SKM-1 (cell line): ENCODE measurements at regions not wholly inside any gene's neighbourhood (a gene's known extent, or its start where the extent isn't known, plus 50 kb on each side); places are given as distances from the start of the nearest gene placed in this dataset.

Experiments used
- DNase-seq: peaks from one replicate; lab custom pipeline; 2025; ENCODE audit not compliant: unreplicated experiment; lab: John Stamatoyannopoulos, UW

GRCh38 chr2:7281231-7282201, 364.3 kb downstream of the RNF144A start:
- DNase-seq, result no peak

DNA sequence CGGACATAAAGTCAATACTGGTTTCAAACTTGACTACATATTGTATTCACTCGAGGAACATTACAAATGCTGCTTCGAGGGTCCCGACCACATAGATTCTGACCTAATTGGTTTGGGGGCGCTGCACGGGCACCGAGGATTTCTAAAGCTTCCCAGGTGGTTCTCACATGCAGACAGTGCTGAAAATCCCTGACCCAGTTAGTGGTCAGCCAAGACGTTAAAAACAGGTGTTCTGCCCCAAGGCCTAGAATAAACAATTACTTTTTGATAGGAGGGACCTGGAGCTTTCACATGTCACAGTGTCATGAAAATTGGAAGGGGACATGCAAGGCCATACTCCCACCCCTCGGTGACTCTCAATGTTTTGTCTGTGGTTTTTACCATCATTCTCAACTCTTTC, 368.9 kb downstream of the RNF144A start:
- no peak for DNase-seq

GRCh38 chr2:7288484-7288883, 371.3 kb downstream of the RNF144A start:
- no peak for DNase-seq

- no peak for DNase-seq
Measured at GRCh38 chr2:7289697-7290096, 372.5 kb downstream of the RNF144A start.

- DNase-seq, result no peak
Measured at GRCh38 chr2:7292154-7292691, 375.0 kb downstream of the RNF144A start.

DNA sequence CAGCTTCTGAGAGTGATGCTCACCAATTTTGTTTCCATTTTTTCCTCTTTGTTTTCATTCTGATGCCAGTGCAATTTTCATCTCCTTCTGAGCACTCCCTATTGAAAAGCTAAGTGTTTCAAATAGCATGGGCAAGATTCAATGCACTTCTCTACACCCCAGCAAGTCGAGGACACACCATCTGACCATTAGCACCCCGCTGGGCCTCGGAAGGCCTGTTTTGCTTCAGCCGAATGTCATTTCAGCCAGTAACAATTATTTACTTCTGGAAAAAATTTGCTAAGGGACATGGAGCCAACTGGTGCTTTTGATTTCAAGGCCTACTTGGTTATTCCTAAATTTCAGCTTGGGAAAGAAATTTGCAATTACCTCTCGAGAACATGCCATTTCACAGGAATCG, 392.4 kb downstream of the RNF144A start:
- no peak for DNase-seq

GRCh38 chr2:7324706-7325105, 407.5 kb downstream of the RNF144A start:
- DNase-seq, result no peak

DNA sequence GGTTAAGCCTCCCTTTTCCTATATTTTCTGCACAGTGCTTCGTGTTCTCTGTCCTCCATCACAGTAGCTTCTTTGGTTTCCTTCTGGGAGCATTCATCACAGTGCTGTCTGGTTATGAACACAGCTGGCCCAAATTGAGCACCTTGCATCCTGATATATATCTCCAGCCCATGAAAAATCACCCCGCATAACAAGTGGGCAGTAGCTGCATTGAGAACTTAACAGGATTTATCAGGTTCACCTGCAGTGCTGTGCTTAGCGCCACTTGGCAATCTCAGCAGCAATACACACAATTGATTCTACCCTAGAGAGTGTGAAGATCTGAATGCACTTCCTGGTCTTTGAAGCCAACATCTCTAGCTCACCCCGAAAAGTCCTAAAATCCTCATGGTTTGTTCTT, 408.0 kb downstream of the RNF144A start:
- no peak for DNase-seq

GRCh38 chr2:7329465-7329864, 412.3 kb downstream of the RNF144A start:
- DNase-seq, result no peak

GRCh38 chr2:7333189-7333765, 416.1 kb downstream of the RNF144A start:
- no peak for DNase-seq

GRCh38 chr2:7333960-7334493, 416.8 kb downstream of the RNF144A start:
- DNase-seq, result no peak

DNA sequence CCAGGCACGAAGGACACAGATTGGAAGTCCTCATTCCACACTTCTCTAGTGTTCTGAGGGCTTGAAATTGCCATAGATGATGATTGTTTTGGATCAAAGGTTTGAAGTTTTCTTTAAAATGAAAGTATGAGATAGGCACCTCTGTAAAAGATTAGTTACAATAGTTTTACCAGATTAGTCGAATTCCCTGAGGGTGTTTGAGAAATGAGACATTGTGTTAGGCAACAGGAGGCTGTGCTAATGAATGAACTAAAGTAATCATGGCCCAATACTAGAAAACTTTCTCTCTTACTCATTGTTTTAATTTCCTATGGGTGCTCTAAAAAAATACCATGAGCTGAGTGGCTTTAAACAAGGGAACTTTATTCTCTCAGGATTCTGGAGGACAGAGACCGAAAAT, 421.7 kb downstream of the RNF144A start:
- no peak for DNase-seq

- DNase-seq, result no peak
Measured at GRCh38 chr2:7346336-7346735, 429.1 kb downstream of the RNF144A start.

GRCh38 chr2:7348761-7349160, 431.5 kb downstream of the RNF144A start:
- DNase-seq, result no peak

DNA sequence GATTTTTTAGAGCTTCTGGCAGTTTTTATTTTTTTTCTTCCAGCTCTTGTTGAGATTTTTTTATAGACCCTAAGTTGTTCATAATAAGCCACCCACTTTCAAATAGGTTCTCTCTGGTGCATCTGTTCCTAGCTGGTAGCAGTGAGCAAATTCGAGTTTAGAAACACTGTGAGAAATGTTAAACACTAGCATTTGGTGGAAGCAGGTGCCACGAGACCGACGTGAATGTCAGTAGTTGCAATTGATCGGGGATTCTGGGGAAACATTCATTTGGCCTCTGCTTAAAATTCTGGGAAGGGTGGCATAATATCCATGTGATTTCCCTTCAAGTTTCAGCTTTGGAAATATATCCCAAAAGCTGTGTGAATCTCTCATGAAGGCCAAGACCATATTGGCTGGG, 435.0 kb downstream of the RNF144A start:
- no peak for DNase-seq

DNA sequence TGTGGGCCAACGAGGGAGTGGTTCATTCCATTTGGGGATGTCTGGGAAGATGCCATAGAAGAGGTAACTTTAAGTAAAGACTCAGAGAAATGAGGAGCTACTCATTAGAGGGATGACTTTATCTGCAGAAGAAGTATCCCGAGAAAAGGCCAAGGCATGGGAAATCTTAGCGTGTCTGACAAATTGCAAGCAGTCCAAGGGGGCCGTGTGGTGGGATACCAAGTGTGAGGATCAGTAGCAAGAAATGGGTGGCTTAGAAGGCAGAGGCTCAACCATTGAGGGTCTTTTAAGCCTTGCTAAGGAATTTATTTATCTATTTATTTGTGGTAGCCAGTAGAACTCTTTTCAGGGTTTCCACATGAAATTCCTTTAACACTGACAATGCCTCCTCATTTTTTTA, 436.4 kb downstream of the RNF144A start:
- DNase-seq, result no peak

DNA sequence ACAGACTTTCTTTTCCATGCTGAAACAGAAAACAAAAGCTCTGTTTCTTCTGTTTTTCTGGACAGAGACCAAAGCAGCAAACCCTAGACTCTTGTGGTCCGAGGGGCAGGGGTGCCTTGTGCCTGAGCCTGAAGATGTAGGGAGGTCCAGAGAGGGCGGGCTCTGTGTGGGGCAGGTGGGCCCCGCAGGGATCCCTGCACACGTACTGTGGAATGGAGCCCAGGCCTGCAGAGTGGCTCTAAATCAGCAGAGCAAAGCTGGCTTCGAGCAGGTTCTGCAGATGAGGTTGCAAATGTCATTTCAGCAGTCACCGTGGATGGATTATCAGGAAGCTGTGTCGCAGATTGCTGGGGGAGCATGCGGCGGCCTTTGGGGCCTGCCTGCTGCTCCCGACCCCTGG, 438.6 kb downstream of the RNF144A start:
- no peak for DNase-seq

GRCh38 chr2:7356909-7357584, 439.8 kb downstream of the RNF144A start:
- DNase-seq, result no peak

GRCh38 chr2:7357993-7358392, 440.8 kb downstream of the RNF144A start:
- no peak for DNase-seq

- no peak for DNase-seq
Measured at GRCh38 chr2:7358865-7359447, 441.7 kb downstream of the RNF144A start.

- DNase-seq, result no peak
Measured at GRCh38 chr2:7363906-7364305, 446.7 kb downstream of the RNF144A start.
